Right lobe of liver (tissue), 6 donors: ENCODE measurements at regions not wholly inside any gene's neighbourhood (a gene's known extent, or its start where the extent isn't known, plus 50 kb on each side); places are given as distances from the start of the nearest gene placed in this dataset.

ENCODE experiments used
- ATAC-seq, 4 donors: fragments of 200-7000 bp; cut with Tn5 transposase; one replicate each; pipeline ENCODE4 v1.9.1; 2020; ENCODE audit warnings: mild to moderate bottlenecking in 4 of 4, moderate library complexity in 4 of 4
- DNase-seq, 3 donors: peaks; one replicate each; pipeline ENCODE4 v3.0.0-alpha.2; 2020
- H3K27ac ChIP-seq, 3 donors: fragments of 200-600 bp; one replicate each; pipeline ENCODE4 v1.8.0; 2022
- H3K27me3 ChIP-seq, 2 donors: fragments of 200-600 bp; one replicate each; pipeline ENCODE4 v1.8.0; 2022
- H3K36me3 ChIP-seq, 4 donors: fragments of 200-600 bp; sonication (generic) in 1 of 4; one replicate each; pipeline versions ENCODE4 v1.5.1 to v1.8.0; 2017 to 2022; ENCODE audit warnings: control low read depth in 1 of 4
- H3K4me1 ChIP-seq, 4 donors: fragments of 200-600 bp; sonication (generic) in 1 of 4; one replicate each; pipeline versions ENCODE4 v1.5.1 to v1.8.0; 2017 to 2022; ENCODE audit warnings: control low read depth in 1 of 4
- H3K4me3 ChIP-seq, 3 donors: fragments of 200-600 bp; one replicate each; pipeline ENCODE4 v1.8.0; 2022
- H3K9me3 ChIP-seq, 4 donors: fragments of 200-600 bp; sonication (generic) in 1 of 4; one replicate each; pipeline versions ENCODE4 v1.5.1 to v1.8.0; 2017 to 2022; ENCODE audit warnings: control low read depth in 1 of 4
- POLR2A ChIP-seq: fragments of 450-650 bp; IDR thresholded peaks from one replicate; pipeline ENCODE4 v1.6.1; 2017; ENCODE audit warnings: antibody characterized with exemption, mild to moderate bottlenecking
- WGBS: methylation state at CpG from one replicate; pipeline ENCODE4 v1.1.6; 2018; ENCODE audit warnings: low coverage, low lambda C conversion rate; ENCODE audit not compliant: insufficient coverage; ENCODE audit errors: missing lambda C conversion rate; 5-methylcytosine and 5-hydroxymethylcytosine counted together
- intact Hi-C, 2 donors: fragments of 100-400 bp; cut with DNase I; formaldehyde crosslinking; loops; one replicate each; pipeline versions ENCODE4 v1.11.2 to v1.14.1; 2022
- TF ChIP-seq, protein P1 (sequence below), 4 donors: fragments of 200-600 bp in 3 of 4; fragments of 450-650 bp in 1 of 4; IDR thresholded peaks; one replicate each; pipeline versions ENCODE4 v1.5.1 to v1.8.0; 2016 to 2022; ENCODE audit warnings: antibody characterized with exemption in 4 of 4, mild to moderate bottlenecking in 2 of 4
- donor health status: DM: no; HTN: yes; CAD: no.
- donor health status: DM: no; HTN: no; CAD: no.
- donor health status: DM: no; HTN: no; CAD: no.
- donor health status: DM: no; HTN: yes; CAD: no.
- donor health status: DM: no; HTN: yes; CAD: no.

DNA sequence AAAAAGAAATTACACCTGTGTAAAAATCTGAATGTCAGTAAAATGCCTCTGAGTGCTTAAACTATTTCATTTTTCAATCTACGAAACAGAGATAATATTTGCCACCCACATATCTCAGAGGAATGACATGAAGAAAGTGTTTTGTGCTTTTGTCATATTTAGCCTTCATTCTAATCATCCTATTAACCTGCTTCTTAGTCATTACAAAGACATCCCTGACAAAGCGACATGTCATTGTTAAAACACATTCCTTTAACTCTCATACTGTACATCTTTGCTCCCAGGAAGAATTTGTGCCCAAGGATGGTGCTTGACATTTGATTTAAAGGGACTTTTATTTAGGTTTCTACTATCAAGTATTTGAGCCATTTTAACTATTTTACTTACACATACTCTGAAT lies 275.9 kb downstream of the DMRTA1 start:
- WGBS, result 93% methylated on average over 2 of the region's 2 CpGs

DNA sequence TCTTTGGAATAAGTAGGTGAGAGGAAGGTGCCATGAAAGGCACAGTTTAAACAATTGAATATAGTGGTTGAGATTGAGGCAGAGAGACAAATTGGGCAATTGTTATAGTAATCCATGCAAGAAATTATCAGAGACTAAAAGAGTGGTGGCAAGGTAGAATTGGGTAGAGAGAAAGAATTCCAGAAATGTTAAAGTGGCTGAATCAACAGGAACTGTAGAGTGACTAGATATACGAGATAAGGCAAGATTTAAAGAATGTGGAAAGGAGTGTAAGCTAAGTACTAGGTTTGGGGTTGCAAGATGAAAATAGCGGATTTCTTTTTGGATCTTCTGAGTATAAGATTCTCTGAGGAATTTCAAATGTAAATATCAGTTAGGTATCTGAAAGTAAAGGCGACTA lies 285.2 kb downstream of the DMRTA1 start:
- 83% methylated on average over 3 of the region's 3 CpGs for WGBS
- Histone ChIP-seq H3K36me3 (no peaks in the 10 kb centered on the region), H3K4me3 (no peak overlapping the region), H3K9me3 (no peaks in the 10 kb centered on the region), H3K4me1 (no peaks in the 10 kb centered on the region), H3K27me3 (no peaks in the 10 kb centered on the region), H3K27ac (no peak overlapping the region)
- DNase-seq, result no peak
- no peak for TF ChIP-seq POLR2A
- TF ChIP-seq, protein P1, sequence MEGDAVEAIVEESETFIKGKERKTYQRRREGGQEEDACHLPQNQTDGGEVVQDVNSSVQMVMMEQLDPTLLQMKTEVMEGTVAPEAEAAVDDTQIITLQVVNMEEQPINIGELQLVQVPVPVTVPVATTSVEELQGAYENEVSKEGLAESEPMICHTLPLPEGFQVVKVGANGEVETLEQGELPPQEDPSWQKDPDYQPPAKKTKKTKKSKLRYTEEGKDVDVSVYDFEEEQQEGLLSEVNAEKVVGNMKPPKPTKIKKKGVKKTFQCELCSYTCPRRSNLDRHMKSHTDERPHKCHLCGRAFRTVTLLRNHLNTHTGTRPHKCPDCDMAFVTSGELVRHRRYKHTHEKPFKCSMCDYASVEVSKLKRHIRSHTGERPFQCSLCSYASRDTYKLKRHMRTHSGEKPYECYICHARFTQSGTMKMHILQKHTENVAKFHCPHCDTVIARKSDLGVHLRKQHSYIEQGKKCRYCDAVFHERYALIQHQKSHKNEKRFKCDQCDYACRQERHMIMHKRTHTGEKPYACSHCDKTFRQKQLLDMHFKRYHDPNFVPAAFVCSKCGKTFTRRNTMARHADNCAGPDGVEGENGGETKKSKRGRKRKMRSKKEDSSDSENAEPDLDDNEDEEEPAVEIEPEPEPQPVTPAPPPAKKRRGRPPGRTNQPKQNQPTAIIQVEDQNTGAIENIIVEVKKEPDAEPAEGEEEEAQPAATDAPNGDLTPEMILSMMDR (IDR thresholded peaks at IDR 0.05), result no peak
- intact Hi-C loops, result no loop called here
- ATAC-seq, result no peak

More for the DNA sequence above, 275.9 kb downstream of the DMRTA1 start:
- DNase-seq, result no peak
- no peak overlapping the region for H3K4me3 ChIP-seq
- TF ChIP-seq, protein P1 (IDR thresholded peaks at IDR 0.05), result no peak
- TF ChIP-seq POLR2A, result no peak
- no peaks in the 10 kb centered on the region for H3K36me3 ChIP-seq
- H3K27me3 ChIP-seq, result no peaks in the 10 kb centered on the region
- H3K27ac ChIP-seq, result no peak overlapping the region
- H3K4me1 ChIP-seq, result no peaks in the 10 kb centered on the region
- no peaks in the 10 kb centered on the region for H3K9me3 ChIP-seq
- intact Hi-C loops, result no loop called here
- ATAC-seq, result no peak

DNA sequence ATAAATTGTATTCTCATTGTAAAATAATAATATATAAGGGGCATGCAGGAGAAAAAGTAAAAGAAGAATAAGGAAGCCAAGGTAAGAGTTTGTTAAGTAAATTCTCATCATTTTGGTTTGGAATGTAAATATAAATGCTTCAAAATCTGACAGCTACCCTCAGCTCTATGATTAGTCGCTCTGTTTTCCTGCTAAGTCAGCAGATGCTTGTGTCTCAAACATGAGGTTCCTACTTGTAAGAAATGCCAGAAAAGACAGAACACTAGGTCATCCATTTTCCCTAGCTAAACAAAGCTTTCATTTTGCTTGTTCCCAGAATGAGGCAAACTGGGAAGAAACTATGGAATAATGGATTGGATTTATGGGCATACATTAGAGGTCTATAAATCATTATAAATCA lies 293.1 kb downstream of the DMRTA1 start:
- Histone ChIP-seq H3K27me3 (no peaks in the 10 kb centered on the region), H3K4me3 (no peak overlapping the region), H3K36me3 (no peaks in the 10 kb centered on the region), H3K27ac (no peak overlapping the region), H3K4me1 (no peaks in the 10 kb centered on the region), H3K9me3 (no peaks in the 10 kb centered on the region)
- intact Hi-C loops, result no loop called here
- no peak for DNase-seq
- TF ChIP-seq POLR2A, result no peak
- TF ChIP-seq, protein P1 (IDR thresholded peaks at IDR 0.05), result no peak
- 83% methylated on average over 1 of the region's 1 CpG for WGBS
- no peak for ATAC-seq

DNA sequence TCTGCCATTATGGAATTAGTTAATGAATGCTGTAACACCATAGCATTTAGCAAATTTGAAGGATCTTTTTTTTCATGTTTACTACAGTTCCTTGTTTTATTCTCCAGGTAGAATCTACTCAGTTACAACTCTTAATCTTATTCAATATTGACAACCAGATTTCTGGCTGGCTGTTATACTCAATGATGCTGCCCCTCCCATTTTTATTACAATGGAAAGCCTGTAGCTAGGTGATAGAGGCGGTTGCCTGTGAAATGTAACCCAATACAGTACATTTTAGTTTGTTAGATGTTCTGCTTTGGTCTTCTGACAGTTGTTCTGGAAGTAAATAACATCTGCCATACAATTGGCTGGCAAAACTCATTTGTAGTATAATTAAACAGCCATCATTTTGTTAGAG lies 294.2 kb downstream of the DMRTA1 start:
- no peak overlapping the region for H3K27ac ChIP-seq
- no peaks in the 10 kb centered on the region for H3K4me1 ChIP-seq
- H3K4me3 ChIP-seq, result no peak overlapping the region
- TF ChIP-seq POLR2A, result no peak
- TF ChIP-seq, protein P1 (IDR thresholded peaks at IDR 0.05), result no peak
- intact Hi-C loops, result no loop called here
- 43% methylated on average over 1 of the region's 1 CpG for WGBS
- no peaks in the 10 kb centered on the region for H3K27me3 ChIP-seq
- ATAC-seq (no peak), DNase-seq (no peak)
- no peaks in the 10 kb centered on the region for H3K36me3 ChIP-seq
- H3K9me3 ChIP-seq, result no peaks in the 10 kb centered on the region

DNA sequence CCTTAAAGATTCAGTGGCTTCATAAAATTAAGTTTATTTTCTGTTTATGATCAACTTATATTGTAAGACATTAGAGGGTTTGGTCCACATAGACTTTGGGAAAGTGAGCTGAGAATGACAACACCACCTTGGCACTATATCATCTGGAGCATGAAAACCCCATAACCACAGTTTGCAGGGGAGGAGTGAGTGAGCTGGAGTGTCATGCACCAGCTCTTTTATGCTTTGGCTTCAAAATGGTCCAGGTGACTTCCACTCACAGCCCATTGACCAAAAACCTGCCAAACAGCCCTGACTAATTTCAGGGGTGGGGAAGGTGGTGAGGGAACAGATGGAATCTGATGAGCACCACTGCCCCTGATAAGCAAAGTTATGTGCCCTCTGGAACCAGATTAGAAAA lies 295.8 kb downstream of the DMRTA1 start:
- no peak for DNase-seq
- no peak overlapping the region for H3K4me3 ChIP-seq
- no peaks in the 10 kb centered on the region for H3K4me1 ChIP-seq
- ATAC-seq, result no peak
- intact Hi-C loops, result no loop called here
- no peaks in the 10 kb centered on the region for H3K36me3 ChIP-seq
- TF ChIP-seq, protein P1 (IDR thresholded peaks at IDR 0.05), result no peak
- H3K27ac ChIP-seq, result no peak overlapping the region
- H3K27me3 ChIP-seq, result no peaks in the 10 kb centered on the region
- H3K9me3 ChIP-seq, result no peaks in the 10 kb centered on the region
